ENCODE measurements at regions not wholly inside any gene's neighbourhood (a gene's known extent, or its start where the extent isn't known, plus 50 kb on each side); places are given as distances from the start of the nearest gene placed in this dataset.

GRCh38 chr1:79104617-79105016 is 98.1 kb upstream of the ADGRL4 start:
- H3K4me3 Mint-ChIP-seq, result no peak overlapping the region

GRCh38 chr1:79100385-79100784 is 93.9 kb upstream of the ADGRL4 start:
- no peak for DNase-seq
- no peak for ATAC-seq (ENCODE audit: low read depth in 2 of 2)
- Mint-ChIP-seq H3K27me3 (no peaks in the 10 kb centered on the region), H3K27ac (no peak overlapping the region), H3K9me3 (peaks cover 0 to 19% (median 5%) of the 10 kb centered on the region in 7 donors), H3K4me1 (no peaks in the 10 kb centered on the region), H3K36me3 (no peaks in the 10 kb centered on the region), H3K4me3 (no peak overlapping the region)
- Histone ChIP-seq H3K27ac (ENCODE audit: insufficient read depth, low read length, poor library complexity, severe bottlenecking) (no peak overlapping the region), H3K36me3 (ENCODE audit: control insufficient read depth, insufficient read depth, low read length) (no peaks in the 10 kb centered on the region), H3K4me3 (ENCODE audit: low read depth, low read length) (no peak overlapping the region), H3K9me3 (ENCODE audit: control insufficient read depth in 2 of 2, low read length in 2 of 2) (no peaks in the 10 kb centered on the region), H3K27me3 (ENCODE audit: control insufficient read depth, insufficient read depth, low read length) (no peaks in the 10 kb centered on the region), H3K4me1 (ENCODE audit: control insufficient read depth, insufficient read depth, low read length, poor library complexity, severe bottlenecking) (no peaks in the 10 kb centered on the region)

More at GRCh38 chr1:79104617-79105016, 98.1 kb upstream of the ADGRL4 start:
- ATAC-seq (ENCODE audit: low read depth in 2 of 2), result no peak
- Mint-ChIP-seq H3K9me3 (peaks cover 0 to 25% (median 6%) of the 10 kb centered on the region in 7 donors), H3K4me1 (no peaks in the 10 kb centered on the region), H3K36me3 (no peaks in the 10 kb centered on the region), H3K27me3 (no peaks in the 10 kb centered on the region), H3K27ac (no peak overlapping the region)
- H3K4me3 ChIP-seq (ENCODE audit: low read depth, low read length), result no peak overlapping the region
- H3K4me1 ChIP-seq (ENCODE audit: control insufficient read depth, insufficient read depth, low read length, poor library complexity, severe bottlenecking), result no peaks in the 10 kb centered on the region
- no peaks in the 10 kb centered on the region for H3K27me3 ChIP-seq (ENCODE audit: control insufficient read depth, insufficient read depth, low read length)
- no peak overlapping the region for H3K27ac ChIP-seq (ENCODE audit: insufficient read depth, low read length, poor library complexity, severe bottlenecking)
- H3K9me3 ChIP-seq (ENCODE audit: control insufficient read depth in 2 of 2, low read length in 2 of 2), result no peaks in the 10 kb centered on the region
- H3K36me3 ChIP-seq (ENCODE audit: control insufficient read depth, insufficient read depth, low read length), result no peaks in the 10 kb centered on the region
- DNase-seq, result no peak

- no peak overlapping the region for H3K4me3 ChIP-seq (ENCODE audit: low read depth, low read length)
- Mint-ChIP-seq H3K9me3 (peaks cover 0 to 10% (median 3%) of the 10 kb centered on the region in 7 donors), H3K27ac (no peak overlapping the region), H3K4me1 (no peaks in the 10 kb centered on the region), H3K36me3 (no peaks in the 10 kb centered on the region), H3K4me3 (no peak overlapping the region), H3K27me3 (no peaks in the 10 kb centered on the region)
- no peak overlapping the region for H3K27ac ChIP-seq (ENCODE audit: insufficient read depth, low read length, poor library complexity, severe bottlenecking)
- H3K36me3 ChIP-seq (ENCODE audit: control insufficient read depth, insufficient read depth, low read length), result no peaks in the 10 kb centered on the region
- no peak for ATAC-seq (ENCODE audit: low read depth in 2 of 2)
- no peaks in the 10 kb centered on the region for H3K4me1 ChIP-seq (ENCODE audit: control insufficient read depth, insufficient read depth, low read length, poor library complexity, severe bottlenecking)
- DNase-seq, result no peak
- no peaks in the 10 kb centered on the region for H3K9me3 ChIP-seq (ENCODE audit: control insufficient read depth in 2 of 2, low read length in 2 of 2)
- no peaks in the 10 kb centered on the region for H3K27me3 ChIP-seq (ENCODE audit: control insufficient read depth, insufficient read depth, low read length)
Measured at GRCh38 chr1:79090985-79091384, 84.5 kb upstream of the ADGRL4 start.

GRCh38 chr1:79089946-79090345 is 83.4 kb upstream of the ADGRL4 start:
- Histone ChIP-seq H3K27ac (ENCODE audit: insufficient read depth, low read length, poor library complexity, severe bottlenecking) (no peak overlapping the region), H3K4me3 (ENCODE audit: low read depth, low read length) (no peak overlapping the region), H3K9me3 (ENCODE audit: control insufficient read depth in 2 of 2, low read length in 2 of 2) (no peaks in the 10 kb centered on the region), H3K36me3 (ENCODE audit: control insufficient read depth, insufficient read depth, low read length) (no peaks in the 10 kb centered on the region), H3K27me3 (ENCODE audit: control insufficient read depth, insufficient read depth, low read length) (no peaks in the 10 kb centered on the region), H3K4me1 (ENCODE audit: control insufficient read depth, insufficient read depth, low read length, poor library complexity, severe bottlenecking) (no peaks in the 10 kb centered on the region)
- no peaks in the 10 kb centered on the region for H3K4me1 Mint-ChIP-seq
- peaks cover 0 to 10% (median 2%) of the 10 kb centered on the region in 7 donors for H3K9me3 Mint-ChIP-seq
- DNase-seq, result no peak
- no peak overlapping the region for H3K4me3 Mint-ChIP-seq
- no peaks in the 10 kb centered on the region for H3K27me3 Mint-ChIP-seq
- H3K27ac Mint-ChIP-seq, result no peak overlapping the region
- ATAC-seq (ENCODE audit: low read depth in 2 of 2), result no peak
- no peaks in the 10 kb centered on the region for H3K36me3 Mint-ChIP-seq

GRCh38 chr1:79082233-79082632 is 75.7 kb upstream of the ADGRL4 start:
- Mint-ChIP-seq H3K4me3 (no peak overlapping the region), H3K36me3 (no peaks in the 10 kb centered on the region), H3K27me3 (no peaks in the 10 kb centered on the region), H3K9me3 (peaks cover 0 to 8% (median 3%) of the 10 kb centered on the region in 7 donors), H3K4me1 (no peaks in the 10 kb centered on the region), H3K27ac (no peak overlapping the region)
- Histone ChIP-seq H3K4me3 (ENCODE audit: low read depth, low read length) (no peak overlapping the region), H3K27ac (ENCODE audit: insufficient read depth, low read length, poor library complexity, severe bottlenecking) (no peak overlapping the region), H3K4me1 (ENCODE audit: control insufficient read depth, insufficient read depth, low read length, poor library complexity, severe bottlenecking) (no peaks in the 10 kb centered on the region), H3K9me3 (ENCODE audit: control insufficient read depth in 2 of 2, low read length in 2 of 2) (no peaks in the 10 kb centered on the region), H3K36me3 (ENCODE audit: control insufficient read depth, insufficient read depth, low read length) (no peaks in the 10 kb centered on the region), H3K27me3 (ENCODE audit: control insufficient read depth, insufficient read depth, low read length) (no peaks in the 10 kb centered on the region)
- no peak for ATAC-seq (ENCODE audit: low read depth in 2 of 2)
- DNase-seq, result no peak

GRCh38 chr1:79079770-79080169 is 73.2 kb upstream of the ADGRL4 start:
- no peak overlapping the region for H3K27ac ChIP-seq (ENCODE audit: insufficient read depth, low read length, poor library complexity, severe bottlenecking)
- H3K4me3 Mint-ChIP-seq, result no peak overlapping the region
- H3K4me3 ChIP-seq (ENCODE audit: low read depth, low read length), result no peak overlapping the region
- H3K4me1 ChIP-seq (ENCODE audit: control insufficient read depth, insufficient read depth, low read length, poor library complexity, severe bottlenecking), result no peaks in the 10 kb centered on the region
- ATAC-seq (ENCODE audit: low read depth in 2 of 2) (no peak), DNase-seq (no peak)
- H3K36me3 Mint-ChIP-seq, result no peaks in the 10 kb centered on the region
- H3K27ac Mint-ChIP-seq, result no peak overlapping the region
- peaks cover 1 to 8% (median 5%) of the 10 kb centered on the region in 7 donors for H3K9me3 Mint-ChIP-seq
- H3K27me3 Mint-ChIP-seq, result no peaks in the 10 kb centered on the region
- no peaks in the 10 kb centered on the region for H3K27me3 ChIP-seq (ENCODE audit: control insufficient read depth, insufficient read depth, low read length)
- H3K36me3 ChIP-seq (ENCODE audit: control insufficient read depth, insufficient read depth, low read length), result no peaks in the 10 kb centered on the region
- H3K4me1 Mint-ChIP-seq, result no peaks in the 10 kb centered on the region
- H3K9me3 ChIP-seq (ENCODE audit: control insufficient read depth in 2 of 2, low read length in 2 of 2), result no peaks in the 10 kb centered on the region

GRCh38 chr1:79074975-79075374 is 68.4 kb upstream of the ADGRL4 start:
- H3K4me1 ChIP-seq (ENCODE audit: control insufficient read depth, insufficient read depth, low read length, poor library complexity, severe bottlenecking), result no peaks in the 10 kb centered on the region
- no peaks in the 10 kb centered on the region for H3K36me3 ChIP-seq (ENCODE audit: control insufficient read depth, insufficient read depth, low read length)
- DNase-seq (no peak), ATAC-seq (ENCODE audit: low read depth in 2 of 2) (no peak)
- Mint-ChIP-seq H3K4me1 (no peaks in the 10 kb centered on the region), H3K36me3 (no peaks in the 10 kb centered on the region), H3K4me3 (no peak overlapping the region), H3K27ac (no peak overlapping the region), H3K9me3 (peaks cover 0 to 10% (median 6%) of the 10 kb centered on the region in 7 donors), H3K27me3 (no peaks in the 10 kb centered on the region)
- no peaks in the 10 kb centered on the region for H3K27me3 ChIP-seq (ENCODE audit: control insufficient read depth, insufficient read depth, low read length)
- no peaks in the 10 kb centered on the region for H3K9me3 ChIP-seq (ENCODE audit: control insufficient read depth in 2 of 2, low read length in 2 of 2)
- H3K27ac ChIP-seq (ENCODE audit: insufficient read depth, low read length, poor library complexity, severe bottlenecking), result no peak overlapping the region
- no peak overlapping the region for H3K4me3 ChIP-seq (ENCODE audit: low read depth, low read length)

GRCh38 chr1:79069828-79070227 is 63.3 kb upstream of the ADGRL4 start:
- H3K27me3 ChIP-seq (ENCODE audit: control insufficient read depth, insufficient read depth, low read length), result no peaks in the 10 kb centered on the region
- Mint-ChIP-seq H3K27ac (no peak overlapping the region), H3K36me3 (no peaks in the 10 kb centered on the region), H3K4me1 (no peaks in the 10 kb centered on the region), H3K27me3 (no peaks in the 10 kb centered on the region), H3K9me3 (peaks cover 2 to 26% (median 6%) of the 10 kb centered on the region in 7 donors), H3K4me3 (no peak overlapping the region)
- no peaks in the 10 kb centered on the region for H3K36me3 ChIP-seq (ENCODE audit: control insufficient read depth, insufficient read depth, low read length)
- no peak overlapping the region for H3K27ac ChIP-seq (ENCODE audit: insufficient read depth, low read length, poor library complexity, severe bottlenecking)
- H3K4me1 ChIP-seq (ENCODE audit: control insufficient read depth, insufficient read depth, low read length, poor library complexity, severe bottlenecking), result no peaks in the 10 kb centered on the region
- DNase-seq (no peak), ATAC-seq (ENCODE audit: low read depth in 2 of 2) (no peak)
- no peaks in the 10 kb centered on the region for H3K9me3 ChIP-seq (ENCODE audit: control insufficient read depth in 2 of 2, low read length in 2 of 2)
- no peak overlapping the region for H3K4me3 ChIP-seq (ENCODE audit: low read depth, low read length)
